D721Med (cell line): ENCODE measurements at regions not wholly inside any gene's neighbourhood (a gene's known extent, or its start where the extent isn't known, plus 50 kb on each side); places are given as distances from the start of the nearest gene placed in this dataset.

Experiments
- DNase-seq: peaks from one replicate; pipeline ENCODE4 v3.0.0; 2011; ENCODE audit warnings: low spot score; ENCODE audit not compliant: insufficient read length
- FAIRE-seq: peaks from 2 replicates; lab custom pipeline; 2011; peaks lifted over from hg19 to GRCh38; lab: Jason Lieb, UNC
- TF ChIP-seq, protein P1 (sequence below): IDR thresholded peaks from 2 replicates; pipeline ENCODE4 v1.5.1; 2012; ENCODE audit warnings: mild to moderate bottlenecking, control low read depth; ENCODE audit not compliant: insufficient read depth; ENCODE audit errors: missing control alignments

DNA sequence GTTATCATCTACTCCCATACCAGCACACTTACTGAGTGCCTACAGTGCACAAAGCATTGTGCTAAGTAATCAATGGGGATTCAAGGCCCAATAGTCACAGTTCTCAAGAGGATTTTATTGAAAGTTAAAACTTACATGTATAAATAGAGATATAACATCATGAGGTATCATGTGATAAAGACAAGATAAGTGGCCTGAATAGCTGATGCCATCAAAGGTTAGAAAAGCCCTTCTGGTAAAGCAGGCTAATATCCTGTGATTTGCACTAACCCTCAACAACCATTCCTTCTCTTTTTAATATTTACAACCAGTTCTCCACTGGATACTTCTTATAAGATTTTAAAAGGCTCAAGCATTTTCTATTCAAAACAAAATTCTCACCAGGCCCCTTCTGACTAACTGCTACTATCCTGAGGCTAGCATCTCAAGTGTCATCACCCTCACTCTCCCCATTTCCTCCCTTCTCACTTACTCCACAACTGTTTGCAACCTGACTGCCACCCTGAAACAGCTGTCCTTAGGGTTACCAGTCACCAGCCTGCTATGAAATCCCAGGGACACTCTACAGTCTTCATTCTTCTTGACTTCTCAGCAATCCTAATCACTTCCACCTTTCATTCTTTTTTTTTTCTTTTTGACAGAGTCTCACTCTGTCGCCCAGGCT lies 377.9 kb downstream of the ENC1 start:
- TF ChIP-seq, protein P1, sequence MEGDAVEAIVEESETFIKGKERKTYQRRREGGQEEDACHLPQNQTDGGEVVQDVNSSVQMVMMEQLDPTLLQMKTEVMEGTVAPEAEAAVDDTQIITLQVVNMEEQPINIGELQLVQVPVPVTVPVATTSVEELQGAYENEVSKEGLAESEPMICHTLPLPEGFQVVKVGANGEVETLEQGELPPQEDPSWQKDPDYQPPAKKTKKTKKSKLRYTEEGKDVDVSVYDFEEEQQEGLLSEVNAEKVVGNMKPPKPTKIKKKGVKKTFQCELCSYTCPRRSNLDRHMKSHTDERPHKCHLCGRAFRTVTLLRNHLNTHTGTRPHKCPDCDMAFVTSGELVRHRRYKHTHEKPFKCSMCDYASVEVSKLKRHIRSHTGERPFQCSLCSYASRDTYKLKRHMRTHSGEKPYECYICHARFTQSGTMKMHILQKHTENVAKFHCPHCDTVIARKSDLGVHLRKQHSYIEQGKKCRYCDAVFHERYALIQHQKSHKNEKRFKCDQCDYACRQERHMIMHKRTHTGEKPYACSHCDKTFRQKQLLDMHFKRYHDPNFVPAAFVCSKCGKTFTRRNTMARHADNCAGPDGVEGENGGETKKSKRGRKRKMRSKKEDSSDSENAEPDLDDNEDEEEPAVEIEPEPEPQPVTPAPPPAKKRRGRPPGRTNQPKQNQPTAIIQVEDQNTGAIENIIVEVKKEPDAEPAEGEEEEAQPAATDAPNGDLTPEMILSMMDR: no peak
- no peak for FAIRE-seq

DNA sequence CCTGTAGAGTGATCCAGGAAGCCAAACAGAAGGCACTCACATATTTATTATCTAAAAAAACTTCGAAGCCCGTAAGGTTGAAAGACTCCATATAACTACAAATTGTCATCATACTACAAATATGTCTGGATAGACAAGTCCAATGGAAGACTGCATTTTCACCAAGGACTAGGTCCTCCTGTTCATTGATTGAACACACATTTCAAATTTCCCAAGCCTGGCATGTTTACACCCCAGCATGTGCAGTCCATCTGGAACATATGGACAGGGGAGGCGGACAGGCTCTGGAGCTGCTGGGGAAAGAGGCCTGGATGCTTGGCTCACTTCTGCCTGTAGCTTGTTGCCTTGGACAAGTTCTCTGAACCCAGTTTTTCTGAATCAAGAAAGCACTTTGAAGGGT lies 378.7 kb downstream of the ENC1 start:
- no peak for FAIRE-seq
- TF ChIP-seq, protein P1: no peak
- DNase-seq: no peak

More for the DNA sequence above, 377.9 kb downstream of the ENC1 start:
- DNase-seq: no peak

DNA sequence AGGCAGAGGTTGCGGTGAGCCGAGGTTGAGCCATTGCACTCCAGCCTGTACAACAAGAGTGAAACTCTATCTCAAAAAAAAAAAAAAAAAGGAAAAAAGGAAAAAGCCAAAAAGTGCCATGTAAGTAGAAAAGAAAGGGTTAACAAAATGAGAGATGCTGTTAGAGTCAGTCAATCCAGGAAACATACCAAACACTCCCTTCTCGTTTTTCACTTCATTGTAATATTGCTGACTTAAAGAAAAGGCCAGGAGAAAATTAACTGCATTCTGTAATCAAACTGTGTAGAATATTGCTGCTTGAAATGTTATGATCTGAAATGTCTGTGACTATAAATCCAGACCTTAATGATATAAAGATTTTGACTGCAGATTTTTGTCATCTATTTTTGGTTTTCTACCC lies 379.1 kb downstream of the ENC1 start:
- FAIRE-seq (no peak), DNase-seq (no peak)
- TF ChIP-seq, protein P1: no peak

GRCh38 chr5:74259572-74259971 lies 381.0 kb downstream of the ENC1 start:
- FAIRE-seq (no peak), DNase-seq (no peak)
- TF ChIP-seq, protein P1: no peak

GRCh38 chr5:74258314-74258665 lies 382.2 kb downstream of the ENC1 start:
- FAIRE-seq (no peak), DNase-seq (no peak)
- TF ChIP-seq, protein P1: no peak

GRCh38 chr5:74257645-74258313 lies 382.7 kb downstream of the ENC1 start:
- TF ChIP-seq, protein P1: no peak
- DNase-seq: no peak
- FAIRE-seq: no peak

DNA sequence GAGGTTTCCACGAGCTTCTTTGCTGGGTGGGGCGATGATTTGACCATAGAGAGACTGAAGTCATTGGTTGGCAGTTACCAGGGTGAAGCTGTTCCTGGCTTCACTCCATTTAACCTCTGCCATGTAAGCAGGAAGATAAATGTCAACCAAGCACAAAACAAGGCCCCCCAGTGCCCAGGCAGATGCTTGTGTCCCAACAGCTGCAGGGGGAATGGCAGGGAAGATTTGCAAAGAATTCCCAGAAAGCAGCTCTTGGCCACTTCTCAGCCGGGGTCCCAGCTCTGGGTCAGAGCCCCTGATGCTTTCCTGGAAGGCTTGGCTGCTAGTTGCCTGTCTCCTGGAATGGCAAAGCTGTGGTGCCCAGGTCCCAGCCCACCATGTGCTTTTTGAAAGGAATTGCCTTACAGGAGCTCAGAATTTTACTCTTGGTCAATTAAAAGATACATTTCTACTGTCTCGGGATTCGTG lies 383.4 kb downstream of the ENC1 start:
- no peak for DNase-seq
- TF ChIP-seq, protein P1: no peak
- FAIRE-seq: no peak
